Trophoblast cell (in vitro differentiated cells and primary cell): ENCODE measurements at regions not wholly inside any gene's neighbourhood (a gene's known extent, or its start where the extent isn't known, plus 50 kb on each side); places are given as distances from the start of the nearest gene placed in this dataset.

Experiments
- DNase-seq, 2 donors: peaks; one replicate each; pipeline ENCODE4 v3.0.0-alpha.2; 2016
- H2AFZ ChIP-seq: 2 replicates; pipeline ENCODE4 v1.6.1; 2013; ENCODE audit warnings: low read length, moderate library complexity, mild to moderate bottlenecking; ENCODE audit not compliant: insufficient read depth, poor library complexity
- H2AK5ac ChIP-seq: 2 replicates; pipeline ENCODE4 v1.6.1; 2013; ENCODE audit warnings: mild to moderate bottlenecking, low read length
- H2BK120ac ChIP-seq: 2 replicates; pipeline ENCODE4 v1.6.1; 2013; ENCODE audit warnings: low read length, mild to moderate bottlenecking, moderate library complexity; ENCODE audit not compliant: insufficient read depth, poor library complexity
- H2BK12ac ChIP-seq: 2 replicates; pipeline ENCODE4 v1.6.1; 2013; ENCODE audit warnings: mild to moderate bottlenecking, low read length, moderate library complexity
- H2BK5ac ChIP-seq: 2 replicates; pipeline ENCODE4 v1.6.1; 2013; ENCODE audit warnings: low read length, low read depth, moderate library complexity, mild to moderate bottlenecking; ENCODE audit not compliant: poor library complexity
- H3K14ac ChIP-seq: 2 replicates; pipeline ENCODE4 v1.6.1; 2013; ENCODE audit warnings: mild to moderate bottlenecking, low read length
- H3K18ac ChIP-seq: 2 replicates; pipeline ENCODE4 v1.6.1; 2013; ENCODE audit warnings: mild to moderate bottlenecking, low read length
- H3K23ac ChIP-seq: 2 replicates; pipeline ENCODE4 v1.6.1; 2013; ENCODE audit warnings: low read length
- H3K27ac ChIP-seq: 2 replicates; pipeline ENCODE4 v1.5.1; 2013; ENCODE audit warnings: low read depth, mild to moderate bottlenecking, inconsistent platforms, low read length, moderate library complexity
- H3K27me3 ChIP-seq: 2 replicates; pipeline ENCODE4 v1.6.1; 2013; ENCODE audit warnings: inconsistent platforms, mild to moderate bottlenecking, low read length, moderate library complexity; ENCODE audit not compliant: insufficient read depth
- H3K36me3 ChIP-seq, 2 experiments: 1 replicate in 1 of 2; 2 replicates in 1 of 2; pipeline ENCODE4 v1.6.1; 2013; ENCODE audit warnings: low read length in 2 of 2, mild to moderate bottlenecking in 2 of 2, moderate library complexity in 1 of 2; ENCODE audit not compliant: insufficient read depth in 2 of 2, control insufficient read depth in 1 of 2
- H3K4ac ChIP-seq: 2 replicates; pipeline ENCODE4 v1.6.1; 2013; ENCODE audit warnings: low read depth, mild to moderate bottlenecking, low read length, moderate library complexity
- H3K4me1 ChIP-seq, 2 experiments: 1 replicate in 1 of 2; 2 replicates in 1 of 2; pipeline ENCODE4 v1.6.1; 2013; ENCODE audit warnings: low read length in 2 of 2, mild to moderate bottlenecking in 2 of 2, moderate library complexity in 1 of 2; ENCODE audit not compliant: insufficient read depth in 2 of 2, control insufficient read depth in 1 of 2
- H3K4me2 ChIP-seq: 2 replicates; pipeline ENCODE4 v1.6.1; 2013; ENCODE audit warnings: inconsistent platforms, mild to moderate bottlenecking, low read length, moderate library complexity
- H3K4me3 ChIP-seq: 2 replicates; pipeline ENCODE4 v1.5.1; 2013; ENCODE audit warnings: mild to moderate bottlenecking, low read depth, low read length, inconsistent platforms
- H3K79me1 ChIP-seq: one replicate; pipeline ENCODE4 v1.6.1; 2013; ENCODE audit warnings: low read length
- H3K79me2 ChIP-seq: 2 replicates; pipeline ENCODE4 v1.6.1; 2013; ENCODE audit warnings: low read length, mild to moderate bottlenecking; ENCODE audit not compliant: control insufficient read depth, insufficient read depth, poor library complexity
- H3K9ac ChIP-seq: 2 replicates; pipeline ENCODE4 v1.6.1; 2013; ENCODE audit warnings: mild to moderate bottlenecking, low read length
- H3K9me3 ChIP-seq: 2 replicates; pipeline ENCODE4 v1.6.1; 2013; ENCODE audit warnings: low read depth, mild to moderate bottlenecking, control low read depth, inconsistent platforms, low read length; ENCODE audit not compliant: insufficient read depth
- H4K12ac ChIP-seq: 2 replicates; pipeline ENCODE4 v1.6.1; 2013; ENCODE audit warnings: low read depth, mild to moderate bottlenecking, low read length, moderate library complexity
- H4K8ac ChIP-seq: 2 replicates; pipeline ENCODE4 v1.6.1; 2013; ENCODE audit warnings: low read depth, mild to moderate bottlenecking, low read length, moderate library complexity
- H4K91ac ChIP-seq: one replicate; pipeline ENCODE4 v1.6.1; 2013; ENCODE audit warnings: low read depth, mild to moderate bottlenecking, low read length, moderate library complexity
- whole genome bisulfite sequencing: extraction: QIAGEN DNeasy Blood & Tissue Kit; methylation state at CpG from one replicate; pipeline ENCODE4 v1.1.7; 2013; ENCODE audit warnings: missing lambda C conversion rate; ENCODE audit not compliant: insufficient read length, insufficient coverage; ENCODE audit errors: extremely low coverage; 5-methylcytosine and 5-hydroxymethylcytosine counted together

GRCh38 chr5:26181582-26181981 is 856.8 kb downstream of the CDH9 start:
- H3K18ac ChIP-seq, result no peak overlapping the region
- no peak overlapping the region for H3K4ac ChIP-seq
- H2BK120ac ChIP-seq, result no peak overlapping the region
- H3K23ac ChIP-seq, result no peak overlapping the region
- H3K36me3 ChIP-seq, result no peaks in the 10 kb centered on the region
- no peaks in the 10 kb centered on the region for H3K27me3 ChIP-seq
- no peak overlapping the region for H4K91ac ChIP-seq
- H3K9me3 ChIP-seq, result no peaks in the 10 kb centered on the region
- no peak overlapping the region for H3K4me3 ChIP-seq
- H3K9ac ChIP-seq, result no peak overlapping the region
- H3K4me1 ChIP-seq, result no peaks in the 10 kb centered on the region
- H3K4me2 ChIP-seq, result no peak overlapping the region
- no peak overlapping the region for H4K12ac ChIP-seq
- no CpG with 5 or more reads among the region's 1 CpG for WGBS
- no peaks in the 10 kb centered on the region for H3K79me2 ChIP-seq
- H3K79me1 ChIP-seq, result no peaks in the 10 kb centered on the region
- no peak overlapping the region for H3K14ac ChIP-seq
- H2AK5ac ChIP-seq, result no peak overlapping the region
- H4K8ac ChIP-seq, result no peak overlapping the region
- H2BK12ac ChIP-seq, result no peak overlapping the region
- DNase-seq, result no peak
- no peak overlapping the region for H2AFZ ChIP-seq
- H3K27ac ChIP-seq, result no peak overlapping the region
- no peak overlapping the region for H2BK5ac ChIP-seq

- WGBS, result no CpG with 5 or more reads among the region's 7 CpGs
- Histone ChIP-seq H4K12ac (no peak overlapping the region), H2BK12ac (no peak overlapping the region)
These were observed 889.7 kb downstream of the CDH9 start for GRCh38 chr5:26148569-26149107.

GRCh38 chr5:26143259-26143658 is 895.1 kb downstream of the CDH9 start:
- no peak overlapping the region for H3K23ac ChIP-seq
- H2BK5ac ChIP-seq, result no peak overlapping the region
- H3K27me3 ChIP-seq, result no peaks in the 10 kb centered on the region
- DNase-seq, result no peak
- no peak overlapping the region for H3K9ac ChIP-seq
- H3K4me3 ChIP-seq, result no peak overlapping the region
- no peak overlapping the region for H2BK120ac ChIP-seq
- H2AFZ ChIP-seq, result no peak overlapping the region
- H3K27ac ChIP-seq, result no peak overlapping the region
- H4K8ac ChIP-seq, result no peak overlapping the region
- no peaks in the 10 kb centered on the region for H3K79me1 ChIP-seq
- H4K91ac ChIP-seq, result no peak overlapping the region
- no peaks in the 10 kb centered on the region for H3K79me2 ChIP-seq
- H3K18ac ChIP-seq, result no peak overlapping the region
- no peak overlapping the region for H2BK12ac ChIP-seq
- WGBS, result no CpG with 5 or more reads among the region's 2 CpGs
- no peak overlapping the region for H3K4me2 ChIP-seq
- no peak overlapping the region for H2AK5ac ChIP-seq
- H3K14ac ChIP-seq, result no peak overlapping the region
- no peaks in the 10 kb centered on the region for H3K9me3 ChIP-seq
- no peaks in the 10 kb centered on the region for H3K36me3 ChIP-seq
- H3K4ac ChIP-seq, result no peak overlapping the region
- H4K12ac ChIP-seq, result no peak overlapping the region
- H3K4me1 ChIP-seq, result no peaks in the 10 kb centered on the region

More at GRCh38 chr5:26148569-26149107, 889.7 kb downstream of the CDH9 start:
- no peak overlapping the region for H2BK5ac ChIP-seq
- no peak overlapping the region for H3K27ac ChIP-seq
- no peak overlapping the region for H2AK5ac ChIP-seq
- no peak overlapping the region for H2AFZ ChIP-seq
- no peaks in the 10 kb centered on the region for H3K79me1 ChIP-seq
- no peak overlapping the region for H3K4ac ChIP-seq
- H3K4me2 ChIP-seq, result no peak overlapping the region
- H3K9ac ChIP-seq, result no peak overlapping the region
- H3K23ac ChIP-seq, result no peak overlapping the region
- no peak overlapping the region for H3K18ac ChIP-seq
- no peak overlapping the region for H3K4me3 ChIP-seq
- no peak for DNase-seq
- H3K4me1 ChIP-seq, result no peaks in the 10 kb centered on the region
- H3K27me3 ChIP-seq, result no peaks in the 10 kb centered on the region
- H3K14ac ChIP-seq, result no peak overlapping the region
- no peaks in the 10 kb centered on the region for H3K9me3 ChIP-seq
- no peak overlapping the region for H4K8ac ChIP-seq
- no peaks in the 10 kb centered on the region for H3K36me3 ChIP-seq
- no peak overlapping the region for H4K91ac ChIP-seq
- H2BK120ac ChIP-seq, result no peak overlapping the region
- H3K79me2 ChIP-seq, result no peaks in the 10 kb centered on the region

- no peaks in the 10 kb centered on the region for H3K27me3 ChIP-seq
These were observed 917.0 kb downstream of the CDH9 start for GRCh38 chr5:26121338-26121737.

More at GRCh38 chr5:26121338-26121737, 917.0 kb downstream of the CDH9 start:
- Histone ChIP-seq H3K79me2 (no peaks in the 10 kb centered on the region), H3K4me3 (no peak overlapping the region), H3K4me1 (no peaks in the 10 kb centered on the region), H3K4ac (no peak overlapping the region), H2AFZ (no peak overlapping the region), H2AK5ac (no peak overlapping the region), H2BK120ac (no peak overlapping the region), H2BK12ac (no peak overlapping the region), H3K9me3 (no peaks in the 10 kb centered on the region), H3K14ac (no peak overlapping the region), H2BK5ac (no peak overlapping the region), H3K27ac (no peak overlapping the region), H3K36me3 (no peaks in the 10 kb centered on the region), H3K9ac (no peak overlapping the region), H3K23ac (no peak overlapping the region), H3K4me2 (no peak overlapping the region), H4K8ac (no peak overlapping the region), H3K18ac (no peak overlapping the region), H4K12ac (no peak overlapping the region), H4K91ac (no peak overlapping the region), H3K79me1 (no peaks in the 10 kb centered on the region)
- WGBS, result no CpG with 5 or more reads among the region's 6 CpGs
- no peak for DNase-seq
